H7 (cell line): ENCODE measurements at regions not wholly inside any gene's neighbourhood (a gene's known extent, or its start where the extent isn't known, plus 50 kb on each side); places are given as distances from the start of the nearest gene placed in this dataset.
A peak's percentile ranks its signal among the peaks of the same experiment; 100 is the strongest.

Experiments used
- DNase-seq: peaks from one replicate; pipeline ENCODE4 v3.0.0; 2012
- H3K27me3 ChIP-seq: 2 replicates; pipeline ENCODE4 v1.6.0; 2011; ENCODE audit warnings: mild to moderate bottlenecking, low read length; ENCODE audit not compliant: control insufficient read depth, insufficient read depth
- H3K36me3 ChIP-seq: replicated peaks from 2 replicates; pipeline ENCODE4 v1.5.1; 2011; ENCODE audit warnings: low read length; ENCODE audit not compliant: control insufficient read depth, insufficient read depth
- H3K4me3 ChIP-seq: 2 replicates; pipeline ENCODE4 v1.5.1; 2011; ENCODE audit warnings: low read depth, mild to moderate bottlenecking, control low read depth, low read length, moderate library complexity; ENCODE audit not compliant: insufficient read depth

- Histone ChIP-seq H3K27me3 (no peaks in the 10 kb centered on the region), H3K36me3 (no peaks in the 10 kb centered on the region), H3K4me3 (no peak overlapping the region)
- no peak for DNase-seq
These were observed 72.6 kb upstream of the PCBD1 start for GRCh38 chr10:70960783-70961570.

GRCh38 chr10:70962686-70963085 is 74.3 kb upstream of the PCBD1 start:
- Histone ChIP-seq H3K4me3 (no peak overlapping the region), H3K27me3 (no peaks in the 10 kb centered on the region), H3K36me3 (no peaks in the 10 kb centered on the region)
- DNase-seq = no peak

- no peaks in the 10 kb centered on the region for H3K27me3 ChIP-seq
- no peak overlapping the region for H3K4me3 ChIP-seq
- no peaks in the 10 kb centered on the region for H3K36me3 ChIP-seq
- DNase-seq = no peak
These were observed 74.9 kb upstream of the PCBD1 start for GRCh38 chr10:70963271-70963670.

- no peak overlapping the region for H3K4me3 ChIP-seq
- H3K27me3 ChIP-seq = no peaks in the 10 kb centered on the region; the same call in 1 of the 2 replicates
- DNase-seq = no peak
- H3K36me3 ChIP-seq = no peaks in the 10 kb centered on the region
These were observed 75.9 kb upstream of the PCBD1 start for GRCh38 chr10:70964245-70964644.

GRCh38 chr10:70964881-70965280 is 76.5 kb upstream of the PCBD1 start:
- DNase-seq = no peak
- H3K36me3 ChIP-seq = no peaks in the 10 kb centered on the region
- H3K4me3 ChIP-seq = no peak overlapping the region
- no peaks in the 10 kb centered on the region; the same call in 1 of the 2 replicates for H3K27me3 ChIP-seq

- no peaks in the 10 kb centered on the region for H3K36me3 ChIP-seq
- DNase-seq = no peak
- no peak overlapping the region for H3K4me3 ChIP-seq
- no peaks in the 10 kb centered on the region; the same call in 1 of the 2 replicates for H3K27me3 ChIP-seq
These were observed 77.2 kb upstream of the PCBD1 start for GRCh38 chr10:70965566-70965965.

- Histone ChIP-seq H3K27me3 (no peaks in the 10 kb centered on the region; the same call in 1 of the 2 replicates), H3K4me3 (no peak overlapping the region), H3K36me3 (no peaks in the 10 kb centered on the region)
- no peak for DNase-seq
These were observed 78.5 kb upstream of the PCBD1 start for GRCh38 chr10:70966646-70967553.

GRCh38 chr10:70967591-70968587 is 79.5 kb upstream of the PCBD1 start:
- H3K36me3 ChIP-seq = no peaks in the 10 kb centered on the region
- H3K4me3 ChIP-seq = no peak overlapping the region
- peak; percentile 66 for DNase-seq
- H3K27me3 ChIP-seq = no peaks in the 10 kb centered on the region; the same call in 1 of the 2 replicates

GRCh38 chr10:70969188-70969587 is 80.8 kb upstream of the PCBD1 start:
- Histone ChIP-seq H3K36me3 (no peaks in the 10 kb centered on the region), H3K4me3 (no peak overlapping the region), H3K27me3 (no peaks in the 10 kb centered on the region; the same call in 1 of the 2 replicates)
- DNase-seq = no peak

- no peaks in the 10 kb centered on the region; the same call in 1 of the 2 replicates for H3K27me3 ChIP-seq
- H3K36me3 ChIP-seq = no peaks in the 10 kb centered on the region
- no peak overlapping the region for H3K4me3 ChIP-seq
- DNase-seq = peak; percentile 75
These were observed 82.5 kb upstream of the PCBD1 start for GRCh38 chr10:70970830-70971229.

- no peaks in the 10 kb centered on the region for H3K36me3 ChIP-seq
- H3K27me3 ChIP-seq = peaks cover 1% of the 10 kb centered on the region; the same call in 1 of the 2 replicates
- DNase-seq = no peak
- no peak overlapping the region for H3K4me3 ChIP-seq
These were observed 84.9 kb upstream of the PCBD1 start for GRCh38 chr10:70973275-70973674.

GRCh38 chr10:70974351-70974901 is 86.1 kb upstream of the PCBD1 start:
- no peak for DNase-seq

GRCh38 chr10:70974920-70975319 is 86.6 kb upstream of the PCBD1 start:
- DNase-seq = no peak
- H3K4me3 ChIP-seq = no peak overlapping the region
- H3K36me3 ChIP-seq = no peaks in the 10 kb centered on the region
- H3K27me3 ChIP-seq = peaks cover 1% of the 10 kb centered on the region; the same call in 1 of the 2 replicates

More at GRCh38 chr10:70974351-70974901, 86.1 kb upstream of the PCBD1 start:
- Histone ChIP-seq H3K27me3 (peaks cover 1% of the 10 kb centered on the region; the same call in 1 of the 2 replicates), H3K36me3 (no peaks in the 10 kb centered on the region), H3K4me3 (no peak overlapping the region)
